ENCODE measurements at regions not wholly inside any gene's neighbourhood (a gene's known extent, or its start where the extent isn't known, plus 50 kb on each side); places are given as distances from the start of the nearest gene placed in this dataset.

- DNase-seq = no peak
- WGBS, 2 donors = 21 to 22% methylated on average over 2 of the region's 2 CpGs
- Histone ChIP-seq H3K36me3 (ENCODE audit: low read depth, missing control alignments) (no peaks in the 10 kb centered on the region), H3K27ac (no peak overlapping the region), H3K9me3 (no peaks in the 10 kb centered on the region), H3K27me3 (no peaks in the 10 kb centered on the region), H3K4me1 (no peaks in the 10 kb centered on the region), H3K4me3 (no peak overlapping the region)
- intact Hi-C loops (cut with DNase I; ENCODE audit: low total_unique reads) = no loop called here
- TF ChIP-seq POLR2A (IDR thresholded peaks at IDR 0.05) = no peak
- no peak for TF ChIP-seq CTCF (IDR thresholded peaks at IDR 0.05)
Measured at GRCh38 chrX:109187473-109188168, 294.3 kb downstream of the GUCY2F start.

- no peak for DNase-seq
- WGBS, 2 donors = 59 to 69% methylated on average over 4 of the region's 4 CpGs
Measured at GRCh38 chrX:109186939-109187338, 294.9 kb downstream of the GUCY2F start.

GRCh38 chrX:109184506-109185139 lies 297.3 kb downstream of the GUCY2F start:
- H3K36me3 ChIP-seq (ENCODE audit: low read depth, missing control alignments) = no peaks in the 10 kb centered on the region
- H3K27me3 ChIP-seq = no peaks in the 10 kb centered on the region
- no peaks in the 10 kb centered on the region for H3K9me3 ChIP-seq
- H3K4me3 ChIP-seq = no peak overlapping the region
- intact Hi-C loops (cut with DNase I; ENCODE audit: low total_unique reads) = no loop called here
- no peak overlapping the region for H3K27ac ChIP-seq
- TF ChIP-seq POLR2A (IDR thresholded peaks at IDR 0.05) = no peak
- TF ChIP-seq CTCF (IDR thresholded peaks at IDR 0.05) = no peak
- no peaks in the 10 kb centered on the region for H3K4me1 ChIP-seq
- DNase-seq = no peak

More at GRCh38 chrX:109186939-109187338, 294.9 kb downstream of the GUCY2F start:
- no peaks in the 10 kb centered on the region for H3K27me3 ChIP-seq
- no peaks in the 10 kb centered on the region for H3K36me3 ChIP-seq (ENCODE audit: low read depth, missing control alignments)
- H3K27ac ChIP-seq = no peak overlapping the region
- intact Hi-C loops (cut with DNase I; ENCODE audit: low total_unique reads) = no loop called here
- TF ChIP-seq POLR2A (IDR thresholded peaks at IDR 0.05) (no peak), CTCF (IDR thresholded peaks at IDR 0.05) (no peak)
- H3K4me1 ChIP-seq = no peaks in the 10 kb centered on the region
- no peak overlapping the region for H3K4me3 ChIP-seq
- H3K9me3 ChIP-seq = no peaks in the 10 kb centered on the region

- H3K4me1 ChIP-seq = no peaks in the 10 kb centered on the region
- H3K4me3 ChIP-seq = no peak overlapping the region
- no peaks in the 10 kb centered on the region for H3K36me3 ChIP-seq (ENCODE audit: low read depth, missing control alignments)
- H3K27ac ChIP-seq = no peak overlapping the region
- intact Hi-C loops (cut with DNase I; ENCODE audit: low total_unique reads) = no loop called here
- no peak for DNase-seq
- TF ChIP-seq POLR2A (IDR thresholded peaks at IDR 0.05) = no peak
- no peak for TF ChIP-seq CTCF (IDR thresholded peaks at IDR 0.05)
- no peaks in the 10 kb centered on the region for H3K27me3 ChIP-seq
- H3K9me3 ChIP-seq = no peaks in the 10 kb centered on the region
- 50 to 64% methylated on average over 1 to 4 of the region's 4 CpGs for WGBS, 2 donors
Measured at GRCh38 chrX:109172091-109172602, 309.7 kb downstream of the GUCY2F start.
